NCI-H526 (cell line): ENCODE measurements at regions not wholly inside any gene's neighbourhood (a gene's known extent, or its start where the extent isn't known, plus 50 kb on each side); places are given as distances from the start of the nearest gene placed in this dataset.

Experiments
- DNase-seq, 2 experiments: peaks; one replicate each; lab custom pipeline; 2025; lab: John Stamatoyannopoulos, UW

DNA sequence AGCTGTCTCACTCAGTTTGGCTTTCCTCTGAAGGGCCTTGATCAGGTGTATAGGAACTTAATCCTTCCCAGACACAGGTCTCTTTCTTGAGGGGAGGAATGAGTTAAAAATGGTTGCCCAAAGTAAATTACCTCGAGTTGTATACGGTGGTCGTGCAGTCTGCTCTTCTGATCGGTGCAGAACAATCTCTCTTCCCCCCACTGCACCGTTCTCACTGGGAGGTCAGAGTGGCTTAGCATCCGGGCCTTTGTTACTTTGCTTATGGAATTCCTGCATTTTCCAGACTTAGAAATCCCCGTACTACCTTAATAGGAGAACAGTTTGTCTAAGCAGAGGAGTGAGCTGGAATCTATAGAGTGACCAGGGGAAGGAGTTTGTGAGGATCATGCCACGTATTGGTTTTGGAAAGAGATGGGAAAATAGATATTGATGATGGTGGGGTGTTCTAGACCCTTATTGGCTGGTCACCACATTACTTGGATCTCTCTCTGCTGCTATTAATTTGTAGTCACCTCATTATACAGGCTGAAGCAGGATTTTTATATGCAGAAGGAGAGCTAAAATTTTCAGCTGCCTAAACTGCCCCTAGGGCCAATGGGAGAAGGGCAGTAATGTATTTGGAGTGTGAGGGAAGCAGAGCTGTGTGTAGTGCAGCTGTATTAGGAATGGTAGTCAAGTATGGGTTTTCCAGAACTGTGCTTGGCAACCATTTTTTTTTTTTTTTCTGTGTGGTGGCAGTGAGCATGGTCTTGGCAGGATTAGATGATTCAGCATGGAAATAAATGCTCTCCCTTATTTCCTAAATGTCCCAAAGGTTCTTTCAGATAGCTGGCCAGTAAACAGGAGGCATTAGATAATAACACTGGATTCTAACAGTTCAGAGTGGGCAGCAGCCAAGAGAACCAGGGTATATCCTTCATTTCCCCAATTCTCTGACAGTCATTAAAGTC lies 81.5 kb downstream of the NDUFS5 start:
- DNase-seq: peak in 1 of 2 experiments; percentile 28

DNA sequence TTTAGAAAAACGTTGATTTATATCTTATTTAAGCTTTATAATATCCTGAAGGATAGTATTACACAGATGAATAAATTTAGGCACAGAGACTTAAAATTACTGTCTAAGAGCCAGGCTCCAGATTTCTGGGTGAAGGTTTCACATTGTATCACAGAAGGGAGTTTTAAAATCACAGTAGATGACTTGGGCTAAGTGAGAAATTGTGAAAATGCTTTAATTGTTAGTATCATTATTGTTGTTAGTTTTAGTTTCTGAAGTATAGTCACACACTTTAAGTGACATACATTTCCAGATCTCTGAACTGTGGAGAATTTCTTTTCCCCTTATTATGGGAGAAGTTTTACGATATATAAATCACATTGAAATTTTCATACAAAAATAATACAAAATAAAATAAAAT lies 83.5 kb downstream of the NDUFS5 start:
- DNase-seq: no peak

DNA sequence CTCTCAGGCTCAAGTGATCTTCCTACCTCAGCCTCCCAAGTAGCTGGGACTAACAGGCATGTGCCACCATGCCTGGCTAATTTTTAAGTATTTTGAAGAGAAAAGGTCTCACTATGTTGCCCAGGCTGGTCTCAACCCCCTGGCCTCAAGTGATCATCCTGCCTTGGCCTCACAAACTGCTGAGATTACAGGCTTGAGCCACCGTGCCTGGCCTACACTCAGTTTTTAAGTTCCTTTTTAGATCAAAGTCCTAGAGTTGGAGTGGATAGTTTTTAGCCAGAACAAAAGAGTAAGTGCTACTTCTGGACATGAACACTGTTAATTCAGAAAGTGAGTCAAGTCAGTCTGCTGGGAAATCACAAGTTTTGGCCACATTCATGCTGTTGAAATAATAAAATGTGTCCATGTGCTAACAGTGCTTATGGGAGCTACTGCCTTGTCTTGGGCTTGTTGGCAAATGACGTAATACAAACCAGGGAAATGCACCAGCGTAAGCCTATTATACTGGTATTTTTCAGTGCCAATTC lies 84.2 kb downstream of the NDUFS5 start:
- DNase-seq: no peak

DNA sequence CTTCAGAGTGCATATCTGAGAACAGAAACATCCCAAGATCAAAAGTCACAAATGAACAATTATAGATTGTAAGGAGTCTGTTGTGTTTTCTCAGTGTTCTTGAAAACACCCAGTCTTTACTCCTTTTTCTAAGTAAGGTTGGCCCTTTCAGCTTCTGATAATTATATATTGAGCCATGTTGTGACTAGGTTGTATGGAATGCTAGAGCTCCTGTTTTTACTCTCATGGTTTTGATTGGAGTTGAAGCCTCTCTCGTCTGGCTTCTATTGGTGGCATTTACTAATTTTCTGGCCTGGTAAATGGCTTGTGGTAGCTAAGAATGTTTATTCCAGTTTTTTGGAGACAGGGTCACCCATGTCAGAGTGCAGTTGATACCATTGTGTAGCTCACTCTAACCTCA lies 84.7 kb downstream of the NDUFS5 start:
- DNase-seq: no peak

DNA sequence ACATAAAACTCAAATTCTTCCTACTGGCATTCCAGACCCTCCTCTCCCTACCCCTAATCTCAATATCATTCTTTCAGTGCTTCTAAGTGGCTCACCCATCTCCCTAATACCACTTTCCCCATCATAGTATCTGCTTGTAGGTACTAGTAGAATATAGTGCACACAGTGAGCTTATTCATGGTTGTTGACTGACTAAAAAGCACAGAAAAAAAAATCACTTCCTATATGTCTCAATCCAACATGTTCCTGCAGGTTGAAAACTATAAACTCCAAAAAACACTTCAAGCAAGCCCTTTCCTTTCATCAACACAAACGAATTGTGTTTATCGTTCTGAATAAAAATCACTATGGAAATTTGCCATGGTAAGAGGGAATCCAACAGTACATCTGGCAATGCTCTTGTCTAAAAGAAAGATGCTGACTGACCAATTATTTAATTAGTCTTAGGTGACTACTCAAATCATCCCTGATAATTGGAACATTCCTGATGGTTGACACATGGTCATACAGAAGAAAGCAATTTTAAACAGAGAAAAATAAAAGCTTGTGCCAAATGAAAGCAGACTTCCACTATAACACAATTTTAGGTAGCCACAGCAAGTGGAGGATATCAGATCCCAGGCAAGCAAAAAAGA lies 87.1 kb downstream of the NDUFS5 start:
- no peak for DNase-seq

DNA sequence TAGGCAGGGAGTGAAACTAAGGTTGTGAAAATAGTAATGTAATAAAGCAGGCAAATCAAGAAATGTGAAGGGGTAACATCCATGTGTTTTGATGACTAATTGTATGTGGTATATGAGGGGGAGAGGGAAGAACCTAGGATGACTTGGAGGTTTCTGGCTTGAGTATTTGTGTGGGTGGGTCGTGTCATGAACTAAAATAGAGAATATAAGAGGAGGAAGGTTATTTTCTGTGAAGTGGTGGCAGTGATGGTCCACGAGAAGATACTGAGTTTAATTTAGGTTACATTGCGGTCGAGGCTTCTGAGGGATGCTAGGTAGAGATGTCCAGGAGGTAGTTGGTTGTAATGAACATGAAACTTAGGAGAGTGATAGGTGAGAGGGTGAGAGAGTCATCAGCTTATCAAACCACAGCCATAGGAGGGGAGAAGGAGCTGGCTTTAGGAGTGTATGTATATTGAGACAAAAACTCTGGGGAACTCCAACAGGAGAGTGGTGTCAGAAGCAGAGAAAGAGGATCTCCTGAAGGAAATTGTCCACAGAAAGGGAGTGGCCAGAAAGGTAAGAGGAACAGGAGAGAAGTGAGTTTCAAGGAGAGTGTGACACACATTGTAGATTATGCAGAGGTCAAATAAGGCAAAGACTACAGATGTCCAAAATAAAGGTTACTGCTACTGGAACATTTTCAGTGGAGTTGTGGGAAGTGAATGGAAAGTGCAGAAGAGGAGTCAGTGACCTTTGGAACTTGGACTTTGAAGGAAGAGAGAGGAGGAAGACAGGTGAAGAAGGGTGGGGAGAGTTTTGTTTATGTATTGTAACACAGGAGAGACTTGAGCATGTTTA lies 89.0 kb upstream of the MACF1 start:
- DNase-seq: no peak

DNA sequence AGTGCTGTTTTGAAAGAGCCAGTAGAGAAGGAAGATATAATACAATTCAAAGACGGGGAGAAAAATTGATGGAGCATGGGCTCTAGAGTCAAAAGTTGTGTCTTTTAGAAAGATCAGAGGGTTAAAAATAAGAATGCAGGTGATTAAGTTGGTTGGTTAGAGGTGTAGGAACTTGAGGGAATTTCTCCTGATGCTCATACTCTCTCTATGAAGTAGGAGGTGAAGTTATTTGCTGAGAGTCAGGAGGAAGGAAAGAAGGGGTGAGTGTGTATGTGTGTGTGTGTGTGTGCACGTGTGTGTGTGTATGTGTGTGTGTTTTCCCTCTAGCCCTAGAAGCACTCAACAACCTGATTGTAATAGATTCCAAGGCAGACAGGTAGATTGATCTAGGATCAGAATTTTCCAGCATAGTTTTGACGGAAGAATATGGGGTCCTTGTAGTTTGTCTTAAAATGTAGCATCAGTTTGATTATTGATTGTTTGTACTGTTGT lies 88.3 kb upstream of the MACF1 start:
- no peak for DNase-seq

DNA sequence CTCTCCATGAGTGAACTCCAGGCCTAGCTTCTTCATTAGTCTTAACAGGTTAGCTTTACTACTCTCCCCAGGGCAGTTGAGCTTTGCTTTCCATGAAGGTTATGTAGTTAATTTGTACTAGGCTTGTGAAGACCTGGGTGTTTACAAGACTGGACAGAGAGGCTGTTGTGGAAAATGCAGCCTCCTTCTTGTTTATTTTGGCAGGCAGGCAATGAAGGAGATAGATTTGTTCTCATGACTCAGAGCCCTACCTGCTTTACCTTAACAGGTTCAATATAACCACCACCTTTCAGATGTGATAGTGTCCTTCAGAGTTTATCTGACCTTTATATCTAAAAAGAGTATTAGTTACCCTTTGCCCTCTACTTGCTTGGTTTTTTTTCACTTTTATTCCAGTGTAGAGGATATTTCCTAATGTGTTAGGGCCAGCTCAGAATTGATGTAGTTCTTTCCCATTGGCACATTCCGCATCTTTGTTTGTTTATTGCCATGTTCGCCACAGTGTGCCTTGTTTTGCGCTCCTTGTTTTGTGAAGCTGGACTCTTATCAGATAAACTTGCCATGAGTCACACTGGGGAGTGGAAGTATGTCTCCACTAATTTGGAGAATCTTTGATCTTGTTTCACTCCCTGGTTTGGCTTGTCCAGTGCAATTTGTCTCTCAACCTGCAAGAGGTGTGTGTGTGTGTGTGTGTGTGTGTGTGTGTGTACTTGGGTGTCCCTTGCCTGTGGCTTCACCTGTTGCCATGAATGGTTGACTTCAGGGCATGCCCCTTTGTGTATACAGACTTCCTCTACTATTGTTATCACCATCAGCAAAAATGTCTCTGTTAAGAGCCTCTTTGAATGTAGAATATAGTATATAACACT lies 87.4 kb upstream of the MACF1 start:
- no peak for DNase-seq

DNA sequence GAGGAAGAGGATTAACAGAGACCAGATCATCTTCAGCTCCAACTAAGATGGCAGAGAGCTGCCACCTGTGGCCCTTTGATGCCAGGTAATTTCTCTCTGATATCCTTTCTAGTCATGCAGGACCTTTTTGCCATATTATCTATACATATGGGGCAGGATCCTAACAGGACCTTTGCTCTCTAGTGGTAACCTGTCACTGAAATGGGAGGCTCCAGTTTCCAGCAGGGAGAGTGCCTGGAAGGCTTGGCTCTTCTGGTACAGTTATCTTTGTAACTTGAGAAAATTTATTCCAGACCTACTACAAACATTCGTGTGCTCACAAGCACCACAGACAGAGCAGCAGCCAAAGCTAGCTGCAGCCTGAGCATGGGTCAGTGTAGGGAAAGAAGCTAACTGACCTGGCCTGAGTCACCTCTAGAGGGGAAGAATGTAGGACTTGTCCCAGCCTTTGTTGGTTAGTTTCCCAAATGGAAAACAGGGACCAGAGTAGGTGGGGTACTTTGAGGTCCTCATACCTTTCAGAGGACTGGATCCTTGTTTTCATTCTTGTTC lies 86.5 kb upstream of the MACF1 start:
- DNase-seq: no peak

DNA sequence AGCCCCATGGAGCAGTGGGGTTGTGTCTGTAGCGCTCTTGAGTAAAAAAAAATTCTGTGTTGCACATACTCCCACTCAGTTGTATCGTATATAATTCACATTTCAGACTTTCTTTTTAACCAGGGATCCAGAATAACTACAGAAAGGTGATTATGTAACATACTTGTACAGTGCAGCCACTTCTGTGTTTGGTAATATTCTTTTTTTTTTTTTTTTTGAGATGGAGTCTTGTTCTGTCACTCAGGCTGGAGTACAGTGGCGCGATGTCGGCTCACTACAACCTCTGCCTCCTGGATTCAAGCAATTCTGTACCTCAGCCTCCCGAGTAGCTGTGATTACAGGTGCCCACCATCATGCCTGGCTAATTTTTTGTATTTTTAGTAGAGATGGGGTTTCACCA lies 82.4 kb upstream of the MACF1 start:
- no peak for DNase-seq

DNA sequence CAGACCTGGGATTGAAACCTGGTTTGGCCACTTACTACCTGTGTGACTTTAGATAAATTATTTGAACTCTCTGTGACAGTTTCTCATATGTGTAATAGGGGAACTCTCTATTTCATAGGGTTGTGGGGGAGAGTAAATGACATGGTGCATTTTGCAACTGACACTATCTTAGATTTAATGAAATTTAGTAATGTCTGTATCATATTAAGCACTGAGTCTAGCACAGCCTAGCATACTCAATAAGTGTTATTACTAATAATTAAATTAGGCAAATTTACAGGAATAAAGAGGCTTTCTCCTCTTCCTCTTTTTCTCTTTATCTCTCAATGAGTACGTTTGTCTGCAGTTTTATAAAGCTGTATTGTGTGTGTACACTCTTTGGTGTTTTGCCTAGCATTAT lies 80.2 kb upstream of the MACF1 start:
- no peak for DNase-seq

DNA sequence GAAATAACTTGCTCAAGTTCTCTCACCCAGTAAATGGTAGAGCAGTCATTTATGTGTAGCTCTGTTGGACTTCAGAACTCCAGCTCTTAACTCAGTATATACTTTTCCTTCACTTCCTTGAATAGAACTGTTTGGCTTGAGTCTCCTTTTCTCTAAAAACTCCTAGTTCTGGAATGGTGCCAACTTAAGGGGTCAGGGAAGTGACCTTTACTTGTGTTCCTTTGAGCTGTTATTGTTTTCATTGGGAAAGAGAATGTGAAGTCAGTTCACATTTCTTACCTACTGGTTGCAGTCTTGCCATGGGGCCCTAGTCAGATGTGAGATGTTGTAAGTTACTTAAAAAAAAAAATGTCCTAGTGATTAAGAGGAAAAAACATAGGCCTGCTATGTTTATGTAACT lies 77.0 kb upstream of the MACF1 start:
- DNase-seq: no peak

DNA sequence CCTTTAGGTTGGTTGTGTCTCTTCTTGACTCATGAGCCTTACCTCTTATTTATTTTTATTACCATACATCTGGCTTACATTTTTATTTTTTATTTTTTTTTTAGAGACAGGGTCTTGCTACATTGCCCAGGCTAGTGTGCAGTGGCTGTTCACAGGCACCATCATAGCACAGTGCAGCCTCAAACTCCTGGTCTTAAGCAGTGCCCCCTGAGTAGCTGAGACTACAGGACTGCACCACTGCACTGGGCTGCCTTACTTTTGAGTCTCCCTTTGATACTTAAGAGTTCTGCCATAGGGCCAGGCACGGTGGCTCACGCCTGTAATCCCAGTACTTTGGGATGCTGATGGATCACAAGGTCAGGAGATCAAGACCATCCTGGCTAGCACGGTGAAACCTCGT lies 76.4 kb upstream of the MACF1 start:
- no peak for DNase-seq

DNA sequence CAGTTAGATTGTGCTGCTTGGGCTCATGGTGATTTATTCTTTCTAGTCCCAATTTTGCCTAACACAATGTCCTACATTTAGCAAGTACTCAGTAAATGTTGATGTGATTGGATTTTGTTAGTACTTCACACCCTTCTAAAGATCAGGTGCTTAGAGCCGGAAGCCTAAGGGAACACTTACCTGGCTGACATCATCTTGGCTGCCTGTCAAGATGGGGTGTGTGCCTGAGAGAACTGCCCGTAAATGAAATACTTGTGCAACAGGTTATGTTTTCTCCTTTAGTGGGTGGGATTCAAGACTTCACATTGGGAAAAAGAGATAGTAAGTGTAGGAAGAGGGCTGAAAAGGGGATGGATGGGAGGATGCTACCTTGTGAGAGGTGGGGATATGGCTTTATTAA lies 75.5 kb upstream of the MACF1 start:
- DNase-seq: no peak

DNA sequence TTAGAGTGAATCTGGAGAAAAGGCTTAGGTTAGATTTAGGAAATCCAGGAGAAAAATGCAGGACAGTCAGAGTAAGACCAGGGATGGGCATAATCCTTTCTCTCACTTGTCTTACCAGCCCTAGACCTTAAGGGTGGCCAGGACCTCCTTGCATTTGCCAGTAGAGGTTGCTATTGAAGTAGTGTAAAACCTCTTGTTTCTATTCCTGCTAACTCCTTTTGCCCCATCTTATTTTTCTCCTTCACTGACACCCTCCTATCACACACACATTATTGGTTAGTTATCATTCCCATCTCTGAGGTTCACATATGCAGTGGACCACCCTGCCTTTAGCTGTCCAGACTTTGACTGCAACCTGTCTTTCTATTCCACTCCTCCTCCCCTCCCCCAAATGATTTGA lies 75.0 kb upstream of the MACF1 start:
- DNase-seq: no peak

DNA sequence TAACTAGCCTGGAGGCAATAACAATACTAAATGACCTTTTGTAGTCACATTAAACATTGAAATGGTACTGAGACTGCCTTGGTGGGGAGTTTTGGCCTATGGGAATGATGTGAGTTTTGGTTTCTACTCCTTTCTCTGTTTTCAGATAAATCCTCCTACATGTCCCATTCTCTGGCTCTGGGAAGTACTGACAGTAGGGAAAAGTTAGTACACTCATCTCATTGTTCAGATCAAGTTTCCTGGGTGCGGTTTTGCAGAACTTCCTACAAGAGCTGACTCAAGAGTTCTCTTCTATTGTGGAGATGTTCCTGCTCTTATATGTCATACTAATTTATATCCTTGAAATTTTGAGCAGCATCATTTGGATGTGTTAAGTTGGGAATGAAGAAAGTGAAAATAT lies 74.2 kb upstream of the MACF1 start:
- DNase-seq: no peak

DNA sequence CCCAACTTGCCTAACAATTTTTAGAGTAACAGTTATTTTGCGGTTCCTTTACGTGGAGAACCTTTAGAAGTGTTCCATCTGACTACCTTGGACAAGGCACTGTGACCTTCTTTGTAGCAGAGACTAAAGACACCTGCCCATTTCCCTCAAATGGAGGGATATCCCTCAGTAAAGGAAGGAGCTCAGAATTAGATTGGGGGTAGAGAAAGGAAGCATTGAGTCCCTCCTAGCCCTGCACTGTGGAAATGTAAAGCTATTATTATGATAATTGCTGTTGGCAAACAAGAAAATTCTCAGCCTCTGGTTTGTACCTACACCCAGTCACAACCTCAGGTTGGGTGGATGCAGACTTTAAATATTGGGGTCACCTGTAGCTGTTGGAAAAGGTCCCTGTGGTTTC lies 72.6 kb upstream of the MACF1 start:
- DNase-seq: no peak

DNA sequence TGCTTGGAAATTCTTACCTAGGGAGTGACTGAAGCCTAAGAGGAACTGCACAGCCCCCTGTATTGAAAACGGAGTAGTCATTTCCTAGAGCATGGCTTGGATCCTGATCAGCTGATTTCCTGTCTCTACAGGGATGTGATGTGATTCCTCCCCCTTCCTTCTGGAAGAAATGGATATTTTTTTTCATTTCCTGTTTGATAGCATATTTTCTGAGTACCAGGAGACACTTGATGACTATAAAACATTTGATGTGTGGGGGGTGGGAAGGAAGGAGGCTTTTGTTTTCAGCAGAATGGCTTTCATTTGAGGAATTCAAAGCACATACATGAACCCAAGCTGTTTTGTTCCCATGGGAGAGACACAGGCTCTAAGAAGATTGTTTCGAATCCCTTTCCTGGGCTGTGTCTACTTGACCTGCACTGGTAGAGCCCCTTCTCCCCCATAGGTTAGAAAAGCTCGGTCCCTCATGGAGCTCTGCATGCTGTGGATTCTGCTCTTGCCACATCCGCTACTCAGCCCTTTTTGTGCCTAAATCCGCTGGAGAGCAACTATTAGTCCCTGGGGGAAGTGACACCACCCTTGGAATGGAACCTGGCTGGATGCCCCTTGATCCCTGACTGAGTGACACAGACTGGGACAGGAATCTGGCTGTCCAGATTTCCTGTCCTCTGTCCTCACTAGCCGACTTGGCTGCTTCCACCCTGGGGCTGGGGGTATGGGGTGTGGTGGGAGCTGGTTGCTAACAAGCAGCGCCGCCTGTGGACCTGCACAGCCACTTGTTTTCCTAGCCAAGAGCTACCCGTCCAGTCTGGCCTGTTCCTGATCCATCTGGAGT lies 71.8 kb upstream of the MACF1 start:
- peak; percentile 42 to 64 for DNase-seq

DNA sequence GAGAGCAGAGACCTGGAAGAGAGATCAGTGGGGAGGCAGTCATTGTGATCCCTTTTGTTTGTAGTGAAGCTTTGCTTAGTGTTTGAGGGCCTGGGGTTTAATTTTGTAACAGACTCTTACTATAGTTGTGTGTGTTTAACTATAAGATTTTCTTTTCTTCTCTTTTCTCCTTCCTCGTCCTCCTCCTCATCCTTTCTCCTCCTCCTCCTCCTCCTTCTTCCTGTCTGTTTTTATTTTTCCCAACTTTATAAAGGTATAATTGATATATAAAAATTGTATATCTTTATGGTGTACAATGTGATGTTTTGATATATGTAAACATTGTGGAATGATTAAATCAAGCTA lies 71.2 kb upstream of the MACF1 start:
- no peak for DNase-seq

DNA sequence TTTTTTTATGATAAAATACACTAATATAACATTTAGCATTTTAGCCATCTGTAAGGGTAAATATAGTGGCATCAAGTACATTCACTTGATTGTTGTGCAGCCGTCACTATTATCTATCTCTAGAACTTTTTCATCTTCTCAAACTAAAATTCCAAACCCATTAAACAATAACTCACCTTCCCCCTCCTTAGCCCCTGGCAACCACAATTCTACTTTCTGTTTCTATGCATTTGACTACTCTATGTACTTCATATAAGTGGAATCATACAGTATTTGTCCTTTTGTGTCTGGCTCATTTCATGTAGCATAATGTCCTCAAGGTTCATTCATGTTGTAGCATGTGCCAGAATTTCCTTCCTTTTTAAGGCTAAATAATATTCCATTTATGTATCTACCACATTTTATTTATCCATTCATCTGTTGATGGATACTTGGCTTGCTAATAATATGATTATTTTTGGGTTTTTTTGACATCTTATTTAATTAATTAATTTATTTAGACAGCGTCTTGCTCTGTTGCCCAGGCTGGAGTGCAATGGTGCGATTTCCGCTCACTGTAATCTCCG lies 69.6 kb upstream of the MACF1 start:
- DNase-seq: no peak
